Upper lobe of left lung (tissue), 4 donors: ENCODE measurements at regions not wholly inside any gene's neighbourhood (a gene's known extent, or its start where the extent isn't known, plus 50 kb on each side); places are given as distances from the start of the nearest gene placed in this dataset.

Experiments
- EP300 ChIP-seq, 4 donors: sonication (generic); formaldehyde crosslinking; IDR thresholded peaks; one replicate each; pipeline ENCODE4 v1.5.1; 2017; ENCODE audit warnings: antibody characterized with exemption in 4 of 4, control low read depth in 2 of 4
- POLR2A ChIP-seq, 4 donors: fragments of 450-650 bp; IDR thresholded peaks; one replicate each; pipeline ENCODE4 v1.5.1; 2016 to 2017; ENCODE audit warnings: antibody characterized with exemption in 4 of 4, mild to moderate bottlenecking in 2 of 4
- POLR2AphosphoS5 ChIP-seq, 2 donors: sonication (generic); formaldehyde crosslinking; IDR thresholded peaks; one replicate each; pipeline ENCODE4 v1.5.1; 2017; ENCODE audit warnings: antibody characterized with exemption in 2 of 2
- TF ChIP-seq, protein P1 (sequence below), 6 experiments: fragments of 450-650 bp in 4 of 6; fragments of 200-600 bp in 2 of 6; sonication (generic) in 2 of 6; IDR thresholded peaks; one replicate each; pipeline ENCODE4 v1.5.1; 2016 to 2019; ENCODE audit warnings: antibody characterized with exemption in 6 of 6

DNA sequence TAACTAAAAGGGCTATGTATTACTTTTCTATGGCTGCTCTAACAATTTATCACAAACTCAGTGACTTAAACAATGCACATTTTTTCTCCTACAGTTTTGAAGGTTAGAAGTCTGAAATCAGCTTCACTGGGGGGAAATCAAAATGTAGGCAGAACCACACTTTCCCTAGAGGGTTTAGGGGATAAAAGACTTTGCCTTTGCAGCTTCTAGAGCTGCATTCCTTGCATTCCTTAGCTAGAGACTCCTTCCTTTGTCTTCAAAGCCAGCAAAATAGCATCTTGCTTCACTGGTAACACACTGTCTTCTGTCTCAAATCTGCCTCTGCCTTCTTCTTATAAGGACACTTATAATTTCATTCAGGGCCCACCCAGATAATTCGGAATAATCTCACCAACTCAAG is 152.4 kb upstream of the SPIN4 start:
- TF ChIP-seq, protein P1, sequence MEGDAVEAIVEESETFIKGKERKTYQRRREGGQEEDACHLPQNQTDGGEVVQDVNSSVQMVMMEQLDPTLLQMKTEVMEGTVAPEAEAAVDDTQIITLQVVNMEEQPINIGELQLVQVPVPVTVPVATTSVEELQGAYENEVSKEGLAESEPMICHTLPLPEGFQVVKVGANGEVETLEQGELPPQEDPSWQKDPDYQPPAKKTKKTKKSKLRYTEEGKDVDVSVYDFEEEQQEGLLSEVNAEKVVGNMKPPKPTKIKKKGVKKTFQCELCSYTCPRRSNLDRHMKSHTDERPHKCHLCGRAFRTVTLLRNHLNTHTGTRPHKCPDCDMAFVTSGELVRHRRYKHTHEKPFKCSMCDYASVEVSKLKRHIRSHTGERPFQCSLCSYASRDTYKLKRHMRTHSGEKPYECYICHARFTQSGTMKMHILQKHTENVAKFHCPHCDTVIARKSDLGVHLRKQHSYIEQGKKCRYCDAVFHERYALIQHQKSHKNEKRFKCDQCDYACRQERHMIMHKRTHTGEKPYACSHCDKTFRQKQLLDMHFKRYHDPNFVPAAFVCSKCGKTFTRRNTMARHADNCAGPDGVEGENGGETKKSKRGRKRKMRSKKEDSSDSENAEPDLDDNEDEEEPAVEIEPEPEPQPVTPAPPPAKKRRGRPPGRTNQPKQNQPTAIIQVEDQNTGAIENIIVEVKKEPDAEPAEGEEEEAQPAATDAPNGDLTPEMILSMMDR (IDR thresholded peaks at IDR 0.05) = no peak
- no peak for TF ChIP-seq POLR2A (IDR thresholded peaks at IDR 0.05)
- TF ChIP-seq POLR2AphosphoS5 (IDR thresholded peaks at IDR 0.05) = no peak
- TF ChIP-seq EP300 (IDR thresholded peaks at IDR 0.05) = no peak
